Muscle of leg (tissue), 3 donors: ENCODE measurements at regions not wholly inside any gene's neighbourhood (a gene's known extent, or its start where the extent isn't known, plus 50 kb on each side); places are given as distances from the start of the nearest gene placed in this dataset.

Experiments
- DNase-seq: peaks from one replicate; pipeline ENCODE4 v3.0.0; 2013
- H3K27ac ChIP-seq: one replicate; pipeline ENCODE4 v1.5.1; 2013; ENCODE audit warnings: mild to moderate bottlenecking, low read length, control low read depth
- H3K27me3 ChIP-seq: one replicate; pipeline ENCODE4 v1.6.1; 2013; ENCODE audit warnings: low read length; ENCODE audit not compliant: control insufficient read depth, insufficient read depth
- H3K36me3 ChIP-seq: one replicate; pipeline ENCODE4 v1.6.1; 2013; ENCODE audit warnings: low read length; ENCODE audit not compliant: control insufficient read depth, insufficient read depth
- H3K4me1 ChIP-seq: one replicate; pipeline ENCODE4 v1.6.1; 2013; ENCODE audit warnings: low read length; ENCODE audit not compliant: control insufficient read depth, insufficient read depth
- H3K4me3 ChIP-seq: one replicate; pipeline ENCODE4 v1.5.1; 2013; ENCODE audit warnings: low read length, control low read depth
- H3K9me3 ChIP-seq: replicated peaks from 2 replicates; pipeline ENCODE4 v1.6.1; 2013; ENCODE audit warnings: low read depth, low read length; ENCODE audit not compliant: control insufficient read depth
- WGBS: methylation state at CpG from one replicate; pipeline ENCODE4 v1.1.5; 2013; ENCODE audit warnings: missing lambda C conversion rate; ENCODE audit not compliant: insufficient coverage; 5-methylcytosine and 5-hydroxymethylcytosine counted together

DNA sequence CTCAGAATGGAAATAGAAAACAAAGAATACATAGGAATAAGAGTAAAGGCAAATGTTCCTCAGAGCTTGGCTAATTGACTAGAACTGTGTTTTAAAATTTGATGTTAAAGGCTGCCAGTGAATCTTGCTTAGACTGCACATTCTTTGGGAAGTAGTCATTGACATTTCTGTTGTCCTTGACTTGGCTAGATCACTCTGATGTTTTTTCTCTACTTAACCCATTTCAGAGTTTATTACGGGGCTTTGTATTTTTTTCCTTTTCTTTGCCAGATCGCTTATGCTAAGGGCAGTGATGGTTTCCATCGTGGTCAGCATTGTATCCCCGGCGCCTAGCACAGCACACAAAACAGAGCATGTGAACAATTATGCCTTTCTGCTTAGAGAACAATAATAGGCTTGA lies 1126.7 kb upstream of the CDH9 start:
- peak; percentile 64 for DNase-seq
- peaks cover 2% of the 10 kb centered on the region for H3K9me3 ChIP-seq
- no peaks in the 10 kb centered on the region for H3K4me1 ChIP-seq
- H3K27ac ChIP-seq = no peak overlapping the region
- H3K27me3 ChIP-seq = no peaks in the 10 kb centered on the region
- no CpG with 5 or more reads among the region's 5 CpGs for WGBS
- no peak overlapping the region for H3K4me3 ChIP-seq
- no peaks in the 10 kb centered on the region for H3K36me3 ChIP-seq

DNA sequence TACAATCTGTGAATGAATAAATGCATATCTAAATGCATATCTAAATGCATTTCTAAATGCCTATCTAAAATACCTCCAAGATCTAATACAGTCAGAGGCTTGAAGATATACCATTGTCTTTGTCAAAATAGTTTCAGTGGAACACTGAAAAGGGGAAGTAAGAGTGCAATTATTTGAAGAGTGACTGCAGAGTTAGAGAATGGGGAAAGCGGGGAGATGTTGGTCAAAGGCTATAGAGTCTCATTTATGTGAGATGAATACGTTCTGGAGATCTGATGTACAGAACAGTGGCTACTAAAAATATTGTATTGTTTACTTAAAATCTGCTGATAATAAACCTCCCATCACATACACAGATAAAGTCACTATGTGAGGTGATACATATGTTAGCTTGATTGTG lies 1126.2 kb upstream of the CDH9 start:
- no peaks in the 10 kb centered on the region for H3K27me3 ChIP-seq
- no peak overlapping the region for H3K4me3 ChIP-seq
- peaks cover 2% of the 10 kb centered on the region for H3K9me3 ChIP-seq
- no peak overlapping the region for H3K27ac ChIP-seq
- no peak for DNase-seq
- H3K36me3 ChIP-seq = no peaks in the 10 kb centered on the region
- no peaks in the 10 kb centered on the region for H3K4me1 ChIP-seq
- no CpG with 5 or more reads among the region's 2 CpGs for WGBS

DNA sequence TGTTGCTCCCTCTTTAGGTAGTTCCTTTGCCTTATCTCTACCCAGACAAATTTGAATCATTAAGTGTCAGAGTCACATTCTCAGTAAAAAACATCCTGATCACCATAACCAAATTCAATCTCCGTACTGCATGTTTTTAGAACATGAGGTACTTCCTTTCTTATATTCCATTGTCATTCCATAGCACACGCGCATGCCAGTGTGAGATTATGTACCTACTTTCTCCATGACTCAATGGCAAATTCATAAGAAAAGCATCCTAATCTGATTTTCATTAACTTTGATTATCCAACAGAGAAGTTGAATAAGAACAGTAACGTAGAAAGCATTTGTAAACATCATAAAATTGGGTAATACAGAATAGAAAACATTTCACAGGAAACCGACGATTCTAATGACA lies 1118.6 kb upstream of the CDH9 start:
- Histone ChIP-seq H3K27me3 (no peaks in the 10 kb centered on the region), H3K4me3 (no peak overlapping the region), H3K27ac (no peak overlapping the region), H3K4me1 (no peaks in the 10 kb centered on the region), H3K9me3 (peaks cover 2% of the 10 kb centered on the region), H3K36me3 (no peaks in the 10 kb centered on the region)
- 33% methylated on average over 1 of the region's 6 CpGs for WGBS
- DNase-seq = no peak

DNA sequence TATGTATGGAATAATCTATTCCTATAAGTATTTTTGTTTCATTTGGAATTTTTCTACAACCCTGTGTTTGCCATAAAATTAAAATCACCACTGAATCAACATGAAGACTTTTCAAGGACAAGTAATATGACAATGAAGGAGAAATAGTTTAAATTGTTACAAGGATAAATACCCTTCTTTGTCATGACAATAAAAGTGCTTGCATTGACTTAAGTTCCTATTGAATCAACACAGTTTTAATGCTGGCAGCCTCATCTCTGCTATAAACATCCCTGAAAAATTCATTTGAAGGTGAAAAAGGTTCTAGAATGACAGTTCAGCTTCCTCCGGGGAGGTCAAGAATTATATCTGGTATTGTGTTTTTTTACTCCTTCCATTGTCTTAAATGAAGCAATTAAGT lies 1105.1 kb upstream of the CDH9 start:
- Histone ChIP-seq H3K4me3 (no peak overlapping the region), H3K4me1 (no peaks in the 10 kb centered on the region), H3K36me3 (no peaks in the 10 kb centered on the region), H3K27ac (no peak overlapping the region), H3K9me3 (no peaks in the 10 kb centered on the region), H3K27me3 (no peaks in the 10 kb centered on the region)
- DNase-seq = no peak
- WGBS = no CpG with 5 or more reads among the region's 1 CpG

DNA sequence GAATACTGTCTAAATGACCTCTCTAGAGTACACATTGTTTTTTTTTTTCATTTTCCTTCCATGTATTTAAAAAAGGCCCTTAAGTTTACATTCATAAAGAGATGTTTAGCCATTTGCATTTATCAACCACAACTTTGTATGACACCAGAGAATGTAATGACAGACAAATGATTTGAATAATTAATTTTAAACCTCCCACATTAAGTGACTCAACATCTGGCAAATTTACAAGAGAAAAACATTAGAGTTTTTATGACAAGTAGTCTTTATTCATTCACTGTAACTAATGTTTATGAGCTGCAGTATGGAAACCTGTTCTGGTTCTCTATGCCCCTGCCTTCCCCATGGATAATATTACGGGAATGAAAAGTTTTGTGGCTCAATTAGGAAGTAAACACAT lies 1093.8 kb upstream of the CDH9 start:
- Histone ChIP-seq H3K4me1 (no peaks in the 10 kb centered on the region), H3K27me3 (no peaks in the 10 kb centered on the region), H3K27ac (no peak overlapping the region), H3K36me3 (no peaks in the 10 kb centered on the region), H3K4me3 (no peak overlapping the region), H3K9me3 (no peaks in the 10 kb centered on the region)
- no peak for DNase-seq
- no CpG with 5 or more reads among the region's 1 CpG for WGBS

DNA sequence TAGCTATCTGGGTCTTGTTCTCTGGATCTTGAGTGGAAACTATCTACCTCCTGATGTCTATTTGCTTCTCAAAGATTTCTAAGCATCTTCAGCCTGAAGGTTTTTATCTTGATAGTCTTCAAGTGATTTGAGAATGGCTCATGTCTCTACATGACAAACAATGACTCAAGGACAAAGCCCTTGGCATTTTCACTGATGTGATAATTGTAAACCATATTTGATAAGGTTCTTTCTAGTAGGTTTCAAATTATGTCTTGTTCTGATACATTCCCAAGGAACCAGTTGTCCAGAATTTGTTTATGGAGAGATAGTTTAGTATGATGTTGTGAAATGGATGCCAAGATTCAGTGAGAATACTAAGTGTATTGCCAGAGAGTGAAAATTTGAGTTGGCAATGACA lies 1079.3 kb upstream of the CDH9 start:
- Histone ChIP-seq H3K36me3 (no peaks in the 10 kb centered on the region), H3K4me3 (no peak overlapping the region), H3K4me1 (no peaks in the 10 kb centered on the region), H3K27ac (no peak overlapping the region), H3K9me3 (peaks cover 10% of the 10 kb centered on the region), H3K27me3 (no peaks in the 10 kb centered on the region)
- DNase-seq = no peak

DNA sequence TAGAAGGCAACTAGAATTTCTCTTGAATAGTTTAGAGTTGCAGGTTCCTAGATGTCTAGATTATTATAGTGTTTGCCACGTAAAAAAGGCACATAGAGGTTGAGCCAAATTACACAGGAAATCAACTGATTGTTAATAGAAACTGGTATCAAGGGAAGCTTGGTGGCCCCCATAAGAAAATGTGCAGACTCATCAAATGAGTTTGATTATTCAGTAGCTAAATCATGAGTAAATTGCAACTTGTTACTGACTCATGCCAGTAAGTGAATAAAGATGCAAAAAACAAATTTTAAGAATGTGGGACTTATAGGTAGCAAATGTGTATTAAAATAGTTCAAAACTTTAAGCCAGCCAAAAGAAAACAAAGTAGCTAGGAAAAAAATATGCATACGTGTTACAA lies 1078.9 kb upstream of the CDH9 start:
- Histone ChIP-seq H3K4me1 (no peaks in the 10 kb centered on the region), H3K9me3 (peaks cover 10% of the 10 kb centered on the region), H3K27me3 (no peaks in the 10 kb centered on the region), H3K27ac (no peak overlapping the region), H3K36me3 (no peaks in the 10 kb centered on the region), H3K4me3 (no peak overlapping the region)
- WGBS = 63% methylated on average over 1 of the region's 2 CpGs
- no peak for DNase-seq

DNA sequence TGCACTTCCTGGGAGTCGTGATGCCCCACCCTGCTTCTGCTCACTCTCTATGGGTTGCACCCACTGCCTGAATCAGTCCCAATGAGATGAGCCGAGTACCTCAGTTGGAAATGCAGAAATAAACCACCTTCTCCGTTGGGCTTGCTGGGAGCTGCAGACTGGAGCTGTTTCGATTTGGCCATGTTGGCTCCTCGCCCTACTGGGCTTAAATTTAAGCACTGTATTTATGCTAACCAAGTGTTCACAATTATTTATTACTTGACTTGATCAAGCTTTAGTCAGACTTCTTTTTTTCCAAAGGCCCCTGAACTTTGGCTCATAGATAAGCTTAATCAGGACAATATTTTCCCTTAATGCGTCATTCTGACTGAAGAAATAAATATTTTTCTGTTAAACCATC lies 1072.4 kb upstream of the CDH9 start:
- no peaks in the 10 kb centered on the region for H3K27me3 ChIP-seq
- no peak overlapping the region for H3K4me3 ChIP-seq
- H3K36me3 ChIP-seq = no peaks in the 10 kb centered on the region
- peak; percentile 5 for DNase-seq
- H3K4me1 ChIP-seq = no peaks in the 10 kb centered on the region
- WGBS = 67% methylated on average over 6 of the region's 6 CpGs
- H3K27ac ChIP-seq = no peak overlapping the region
- H3K9me3 ChIP-seq = peaks cover 6% of the 10 kb centered on the region

DNA sequence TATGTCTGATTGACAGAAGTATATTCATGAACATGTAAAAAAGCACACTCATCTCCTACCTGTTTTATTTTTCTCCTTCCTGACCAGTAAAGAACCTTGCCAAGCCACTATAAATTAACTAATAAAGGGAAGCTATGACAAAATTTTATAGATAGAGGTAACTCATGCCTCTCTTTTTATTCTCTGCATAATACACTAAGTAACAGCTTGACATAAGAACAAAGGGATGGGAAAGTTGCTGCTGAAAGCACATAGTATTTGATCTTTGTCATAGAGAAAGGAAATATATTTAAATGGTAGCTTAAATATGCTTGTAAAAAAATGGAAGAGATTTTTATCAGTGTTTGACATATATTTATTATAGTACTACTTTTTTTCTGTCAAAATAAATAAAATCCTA lies 1065.7 kb upstream of the CDH9 start:
- H3K27ac ChIP-seq = no peak overlapping the region
- H3K27me3 ChIP-seq = no peaks in the 10 kb centered on the region
- no peak for DNase-seq
- H3K4me1 ChIP-seq = no peaks in the 10 kb centered on the region
- H3K9me3 ChIP-seq = no peaks in the 10 kb centered on the region
- H3K36me3 ChIP-seq = no peaks in the 10 kb centered on the region
- no peak overlapping the region for H3K4me3 ChIP-seq

DNA sequence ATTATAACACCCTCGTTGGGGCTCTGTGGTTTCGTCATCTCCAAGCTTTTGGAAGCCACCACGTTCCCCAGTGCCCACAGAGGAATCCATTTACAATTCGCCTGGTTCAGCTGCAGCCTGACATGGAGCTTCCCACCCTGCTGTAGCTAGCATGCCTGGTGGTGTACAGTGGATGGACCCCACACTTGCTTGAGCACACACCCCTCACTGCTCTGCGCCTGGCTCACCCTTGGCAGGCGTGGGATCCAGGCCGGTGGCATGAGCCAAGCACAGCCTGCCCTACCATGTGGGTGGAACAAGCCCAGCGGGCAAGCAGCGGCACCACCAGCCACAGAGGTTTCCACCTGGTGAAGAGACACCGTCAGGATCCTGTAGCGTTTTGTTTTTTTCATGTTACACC lies 1045.7 kb upstream of the CDH9 start:
- H3K4me3 ChIP-seq = no peak overlapping the region
- 89% methylated on average over 5 of the region's 11 CpGs for WGBS
- H3K9me3 ChIP-seq = peaks cover 9% of the 10 kb centered on the region
- no peaks in the 10 kb centered on the region for H3K4me1 ChIP-seq
- no peak for DNase-seq
- H3K27me3 ChIP-seq = no peaks in the 10 kb centered on the region
- no peaks in the 10 kb centered on the region for H3K36me3 ChIP-seq
- H3K27ac ChIP-seq = no peak overlapping the region

DNA sequence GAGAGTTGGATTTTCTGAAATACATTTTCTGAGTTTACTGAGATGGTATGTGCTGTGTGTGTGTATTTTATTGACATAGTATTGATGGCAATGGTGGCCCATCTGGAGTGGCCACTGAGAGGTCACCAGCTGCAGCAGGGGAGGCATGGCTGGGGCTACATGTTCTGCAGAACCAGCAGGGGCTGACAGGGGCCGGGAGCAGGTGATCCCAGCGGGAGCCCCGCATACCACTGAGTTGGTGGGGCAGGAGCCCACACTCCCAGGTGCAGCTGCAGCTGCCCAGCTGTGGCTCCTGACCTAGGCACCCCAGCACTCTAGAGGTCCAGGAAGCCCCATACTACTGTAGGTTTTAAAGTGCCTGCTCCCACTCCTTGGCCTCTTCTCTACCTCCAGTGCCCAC lies 1044.2 kb upstream of the CDH9 start:
- no peaks in the 10 kb centered on the region for H3K36me3 ChIP-seq
- H3K27me3 ChIP-seq = no peaks in the 10 kb centered on the region
- no peaks in the 10 kb centered on the region for H3K4me1 ChIP-seq
- 71% methylated on average over 1 of the region's 3 CpGs for WGBS
- H3K9me3 ChIP-seq = peaks cover 10% of the 10 kb centered on the region
- H3K27ac ChIP-seq = no peak overlapping the region
- no peak for DNase-seq
- no peak overlapping the region for H3K4me3 ChIP-seq
